Chondrocyte (in vitro differentiated cells): ENCODE measurements at regions not wholly inside any gene's neighbourhood (a gene's known extent, or its start where the extent isn't known, plus 50 kb on each side); places are given as distances from the start of the nearest gene placed in this dataset.

ENCODE experiments used
- DNase-seq: peaks from one replicate; pipeline ENCODE4 v3.0.0; 2021; ENCODE audit warnings: mixed read lengths, low spot score
- H3K27ac Mint-ChIP-seq: one replicate; pipeline ENCODE4 v1.8.0; 2021; ENCODE audit warnings: mild to moderate bottlenecking, moderate library complexity, mixed read lengths; ENCODE audit not compliant: unreplicated experiment
- H3K27me3 Mint-ChIP-seq: 2 replicates; pipeline ENCODE4 v1.8.0; 2021; ENCODE audit warnings: low read depth, mixed read lengths
- H3K36me3 Mint-ChIP-seq: 2 replicates; pipeline ENCODE4 v1.8.0; 2021; ENCODE audit warnings: low read depth, mixed read lengths
- H3K4me1 Mint-ChIP-seq: 2 replicates; pipeline ENCODE4 v1.8.0; 2021; ENCODE audit warnings: low read depth, mild to moderate bottlenecking, mixed read lengths
- H3K4me3 Mint-ChIP-seq: one replicate; pipeline ENCODE4 v1.8.0; 2021; ENCODE audit warnings: mild to moderate bottlenecking, moderate library complexity, mixed read lengths; ENCODE audit not compliant: unreplicated experiment
- H3K9me3 Mint-ChIP-seq: 2 replicates; pipeline ENCODE4 v1.8.0; 2021; ENCODE audit warnings: low read depth, mixed read lengths
- CTCF ChIP-seq: fragments of 200-600 bp; sonication (generic); IDR thresholded peaks from 2 replicates; pipeline ENCODE4 v1.5.0; 2021; ENCODE audit warnings: antibody characterized with exemption, mild to moderate bottlenecking, moderate library complexity

- Mint-ChIP-seq H3K4me1 (no peaks in the 10 kb centered on the region), H3K9me3 (no peaks in the 10 kb centered on the region), H3K4me3 (no peak overlapping the region), H3K27me3 (peaks cover 31% of the 10 kb centered on the region), H3K36me3 (peaks cover 2% of the 10 kb centered on the region), H3K27ac (no peak overlapping the region)
- DNase-seq: no peak
- TF ChIP-seq CTCF: no peak
Measured at GRCh38 chr3:13201851-13202250, 128.6 kb upstream of the IQSEC1 start.

- Mint-ChIP-seq H3K27me3 (peaks cover 25% of the 10 kb centered on the region), H3K4me3 (no peak overlapping the region), H3K4me1 (no peaks in the 10 kb centered on the region), H3K27ac (no peak overlapping the region), H3K36me3 (peaks cover 2% of the 10 kb centered on the region), H3K9me3 (no peaks in the 10 kb centered on the region)
- DNase-seq: no peak
- peak; percentile 37 for TF ChIP-seq CTCF
Measured at GRCh38 chr3:13200946-13201345, 127.7 kb upstream of the IQSEC1 start.

DNA sequence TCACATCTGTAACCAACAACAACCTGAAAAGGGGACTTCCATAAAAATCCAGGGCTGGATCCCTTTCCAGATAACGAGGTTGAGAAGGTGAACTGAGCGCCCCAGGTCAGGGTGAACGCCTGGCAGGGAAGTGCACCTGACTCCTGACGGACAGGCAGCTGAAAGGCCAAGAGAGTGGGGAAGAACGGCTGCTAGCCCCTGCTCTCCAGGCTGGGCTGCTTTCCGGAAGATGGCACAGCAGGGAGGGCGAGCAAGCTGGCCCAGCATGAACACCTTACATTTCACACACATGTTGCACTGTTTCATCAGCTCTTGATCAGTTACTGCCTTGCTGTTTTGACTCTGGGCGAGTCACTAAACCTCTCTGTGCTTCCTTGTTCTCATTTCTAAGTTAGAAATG, 127.2 kb upstream of the IQSEC1 start:
- Mint-ChIP-seq H3K27ac (no peak overlapping the region), H3K4me1 (no peaks in the 10 kb centered on the region), H3K36me3 (peaks cover 2% of the 10 kb centered on the region), H3K27me3 (peaks cover 25% of the 10 kb centered on the region), H3K9me3 (no peaks in the 10 kb centered on the region), H3K4me3 (no peak overlapping the region)
- DNase-seq: no peak
- no peak for TF ChIP-seq CTCF

DNA sequence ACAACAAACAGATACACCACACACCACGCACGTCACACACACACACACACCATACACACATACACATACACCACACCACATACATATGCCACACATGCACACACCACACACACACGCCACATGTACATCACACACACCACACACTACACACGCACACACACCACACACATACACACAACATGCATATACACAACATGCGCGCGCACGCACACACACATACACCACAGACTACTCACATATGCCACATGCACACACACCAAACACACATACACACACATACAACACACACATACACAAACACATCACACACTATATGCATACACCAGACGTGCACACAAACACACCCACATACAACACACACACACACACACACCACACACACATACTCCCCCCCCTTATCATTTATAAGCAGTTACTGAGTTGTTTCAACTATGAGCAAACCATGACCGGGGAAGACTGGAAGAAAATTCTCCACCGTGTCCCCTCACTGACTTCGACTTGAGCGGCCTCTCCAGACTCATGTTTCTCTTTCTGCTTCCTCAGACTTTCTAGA, 126.7 kb upstream of the IQSEC1 start:
- Mint-ChIP-seq H3K27me3 (peaks cover 24% of the 10 kb centered on the region), H3K27ac (no peak overlapping the region), H3K36me3 (peaks cover 2% of the 10 kb centered on the region), H3K4me1 (peaks cover 5% of the 10 kb centered on the region), H3K9me3 (no peaks in the 10 kb centered on the region), H3K4me3 (no peak overlapping the region)
- no peak for TF ChIP-seq CTCF
- DNase-seq: no peak

- H3K4me1 Mint-ChIP-seq: peaks cover 13% of the 10 kb centered on the region
- peaks cover 2% of the 10 kb centered on the region for H3K36me3 Mint-ChIP-seq
- no peaks in the 10 kb centered on the region for H3K9me3 Mint-ChIP-seq
- no peak for TF ChIP-seq CTCF
- peaks cover 21% of the 10 kb centered on the region for H3K27me3 Mint-ChIP-seq
- no peak overlapping the region for H3K4me3 Mint-ChIP-seq
- peak; percentile 72 for DNase-seq
- no peak overlapping the region for H3K27ac Mint-ChIP-seq
Measured at GRCh38 chr3:13199006-13199776, 126.0 kb upstream of the IQSEC1 start.
